ENCODE measurements at regions not wholly inside any gene's neighbourhood (a gene's known extent, or its start where the extent isn't known, plus 50 kb on each side); places are given as distances from the start of the nearest gene placed in this dataset.

GRCh38 chr12:18207266-18207665 is 54.1 kb upstream of the PIK3C2G start:
- DNase-seq = no peak

GRCh38 chr12:18206198-18206597 is 55.1 kb upstream of the PIK3C2G start:
- no peak for DNase-seq

- no peak for DNase-seq
Measured at GRCh38 chr12:18204053-18204452, 57.3 kb upstream of the PIK3C2G start.

GRCh38 chr12:18192119-18192518 is 69.2 kb upstream of the PIK3C2G start:
- no peak for DNase-seq

- no peak for DNase-seq
Measured at GRCh38 chr12:18183141-18183540, 78.2 kb upstream of the PIK3C2G start.

- no peak for DNase-seq
Measured at GRCh38 chr12:18171571-18171970, 81.6 kb upstream of the RERGL start.

GRCh38 chr12:18168016-18168415 is 78.0 kb upstream of the RERGL start:
- no peak for DNase-seq

GRCh38 chr12:18165889-18166288 is 75.9 kb upstream of the RERGL start:
- no peak for DNase-seq

GRCh38 chr12:18165422-18165871 is 75.5 kb upstream of the RERGL start:
- DNase-seq = no peak

- DNase-seq = no peak
Measured at GRCh38 chr12:18160901-18161300, 70.9 kb upstream of the RERGL start.

GRCh38 chr12:18158774-18159557 is 69.0 kb upstream of the RERGL start:
- DNase-seq = peak; percentile 5 to 18

GRCh38 chr12:18153826-18154225 is 63.8 kb upstream of the RERGL start:
- DNase-seq = no peak

- no peak for DNase-seq
Measured at GRCh38 chr12:18151036-18151435, 61.0 kb upstream of the RERGL start.

GRCh38 chr12:18148961-18149360 is 59.0 kb upstream of the RERGL start:
- DNase-seq = no peak

GRCh38 chr12:18146363-18146762 is 56.4 kb upstream of the RERGL start:
- DNase-seq = no peak

GRCh38 chr12:18145924-18146323 is 55.9 kb upstream of the RERGL start:
- no peak for DNase-seq

GRCh38 chr12:18141048-18141982 is 51.3 kb upstream of the RERGL start:
- DNase-seq = no peak

- no peak for DNase-seq
Measured at GRCh38 chr12:18139989-18140596, 50.1 kb upstream of the RERGL start.
